SK-N-MC (cell line): ENCODE measurements at regions not wholly inside any gene's neighbourhood (a gene's known extent, or its start where the extent isn't known, plus 50 kb on each side); places are given as distances from the start of the nearest gene placed in this dataset.

ENCODE experiments used
- EZH2 ChIP-seq: fragments of 200-600 bp; sonication (generic); IDR thresholded peaks from one replicate; pipeline ENCODE4 v1.6.1; 2017; ENCODE audit warnings: antibody characterized with exemption
- FOXP2 ChIP-seq: optimal IDR thresholded peaks from 2 replicates; pipeline ENCODE3; 2011; ENCODE audit warnings: mild to moderate bottlenecking, moderate library complexity; ENCODE audit not compliant: insufficient read depth; ENCODE audit errors: extremely low read length, control extremely low read depth

- TF ChIP-seq EZH2: no peak
- no peak for TF ChIP-seq FOXP2
Measured at GRCh38 chr10:43965033-43965917, 316.6 kb upstream of the ZNF32 start.
